ENCODE measurements at regions not wholly inside any gene's neighbourhood (a gene's known extent, or its start where the extent isn't known, plus 50 kb on each side); places are given as distances from the start of the nearest gene placed in this dataset.

GRCh38 chr9:120281665-120282064 is 298.3 kb downstream of the CDK5RAP2 start:
- DNase-seq = no peak
- Mint-ChIP-seq H3K27ac (no peak overlapping the region), H3K36me3 (ENCODE audit: low read depth) (no peaks in the 10 kb centered on the region), H3K9me3 (peaks cover 6% of the 10 kb centered on the region), H3K27me3 (no peaks in the 10 kb centered on the region), H3K4me3 (no peak overlapping the region), H3K4me1 (no peaks in the 10 kb centered on the region)
- intact Hi-C loops (cut with micrococcal nuclease) = no loop called here

- H3K27ac Mint-ChIP-seq = no peak overlapping the region
- H3K9me3 Mint-ChIP-seq = peaks cover under 1% of the 10 kb centered on the region
Observed at GRCh38 chr9:120267929-120268328, 312.0 kb downstream of the CDK5RAP2 start.

GRCh38 chr9:120265791-120266190 is 314.2 kb downstream of the CDK5RAP2 start:
- no peaks in the 10 kb centered on the region for H3K36me3 Mint-ChIP-seq (ENCODE audit: low read depth)
- no peak overlapping the region for H3K27ac Mint-ChIP-seq
- no peaks in the 10 kb centered on the region for H3K4me1 Mint-ChIP-seq
- no peaks in the 10 kb centered on the region for H3K27me3 Mint-ChIP-seq
- DNase-seq = no peak
- no peaks in the 10 kb centered on the region for H3K9me3 Mint-ChIP-seq
- intact Hi-C loops (cut with micrococcal nuclease) = no loop called here
- H3K4me3 Mint-ChIP-seq = no peak overlapping the region

More at GRCh38 chr9:120267929-120268328, 312.0 kb downstream of the CDK5RAP2 start:
- Mint-ChIP-seq H3K36me3 (ENCODE audit: low read depth) (no peaks in the 10 kb centered on the region), H3K27me3 (no peaks in the 10 kb centered on the region), H3K4me1 (no peaks in the 10 kb centered on the region), H3K4me3 (no peak overlapping the region)
- DNase-seq = no peak
- intact Hi-C loops (cut with micrococcal nuclease) = no loop called here

GRCh38 chr9:120264528-120264927 is 315.4 kb downstream of the CDK5RAP2 start:
- no peaks in the 10 kb centered on the region for H3K27me3 Mint-ChIP-seq
- DNase-seq = no peak
- H3K9me3 Mint-ChIP-seq = no peaks in the 10 kb centered on the region
- intact Hi-C loops (cut with micrococcal nuclease) = no loop called here
- H3K36me3 Mint-ChIP-seq (ENCODE audit: low read depth) = no peaks in the 10 kb centered on the region
- H3K4me3 Mint-ChIP-seq = no peak overlapping the region
- H3K27ac Mint-ChIP-seq = no peak overlapping the region
- no peaks in the 10 kb centered on the region for H3K4me1 Mint-ChIP-seq

GRCh38 chr9:120263836-120264235 is 316.1 kb downstream of the CDK5RAP2 start:
- H3K4me1 Mint-ChIP-seq = no peaks in the 10 kb centered on the region

GRCh38 chr9:120261419-120261818 is 318.5 kb downstream of the CDK5RAP2 start:
- no peak overlapping the region for H3K27ac Mint-ChIP-seq

More at GRCh38 chr9:120263836-120264235, 316.1 kb downstream of the CDK5RAP2 start:
- intact Hi-C loops (cut with micrococcal nuclease) = no loop called here
- Mint-ChIP-seq H3K36me3 (ENCODE audit: low read depth) (no peaks in the 10 kb centered on the region), H3K27me3 (no peaks in the 10 kb centered on the region), H3K4me3 (no peak overlapping the region), H3K27ac (no peak overlapping the region), H3K9me3 (no peaks in the 10 kb centered on the region)
- DNase-seq = no peak

GRCh38 chr9:120259100-120259499 is 320.9 kb downstream of the CDK5RAP2 start:
- DNase-seq = no peak
- intact Hi-C loops (cut with micrococcal nuclease) = no loop called here
- Mint-ChIP-seq H3K9me3 (no peaks in the 10 kb centered on the region), H3K27ac (no peak overlapping the region), H3K4me3 (no peak overlapping the region), H3K27me3 (no peaks in the 10 kb centered on the region), H3K4me1 (no peaks in the 10 kb centered on the region), H3K36me3 (ENCODE audit: low read depth) (no peaks in the 10 kb centered on the region)

More at GRCh38 chr9:120261419-120261818, 318.5 kb downstream of the CDK5RAP2 start:
- intact Hi-C loops (cut with micrococcal nuclease) = no loop called here
- no peaks in the 10 kb centered on the region for H3K27me3 Mint-ChIP-seq
- no peaks in the 10 kb centered on the region for H3K36me3 Mint-ChIP-seq (ENCODE audit: low read depth)
- H3K9me3 Mint-ChIP-seq = no peaks in the 10 kb centered on the region
- no peak for DNase-seq
- no peak overlapping the region for H3K4me3 Mint-ChIP-seq
- H3K4me1 Mint-ChIP-seq = no peaks in the 10 kb centered on the region

- no peaks in the 10 kb centered on the region for H3K4me1 Mint-ChIP-seq
- no peaks in the 10 kb centered on the region for H3K27me3 Mint-ChIP-seq
Observed at GRCh38 chr9:120258096-120258495, 321.9 kb downstream of the CDK5RAP2 start.

GRCh38 chr9:120257483-120257882 is 322.5 kb downstream of the CDK5RAP2 start:
- Mint-ChIP-seq H3K4me1 (no peaks in the 10 kb centered on the region), H3K36me3 (ENCODE audit: low read depth) (no peaks in the 10 kb centered on the region), H3K27ac (no peak overlapping the region), H3K9me3 (no peaks in the 10 kb centered on the region), H3K4me3 (no peak overlapping the region), H3K27me3 (no peaks in the 10 kb centered on the region)
- intact Hi-C loops (cut with micrococcal nuclease) = no loop called here
- no peak for DNase-seq

More at GRCh38 chr9:120258096-120258495, 321.9 kb downstream of the CDK5RAP2 start:
- intact Hi-C loops (cut with micrococcal nuclease) = no loop called here
- DNase-seq = no peak
- H3K9me3 Mint-ChIP-seq = no peaks in the 10 kb centered on the region
- H3K4me3 Mint-ChIP-seq = no peak overlapping the region
- H3K36me3 Mint-ChIP-seq (ENCODE audit: low read depth) = no peaks in the 10 kb centered on the region
- no peak overlapping the region for H3K27ac Mint-ChIP-seq

- no peak overlapping the region for H3K4me3 Mint-ChIP-seq
- no peaks in the 10 kb centered on the region for H3K36me3 Mint-ChIP-seq (ENCODE audit: low read depth)
- intact Hi-C loops (cut with micrococcal nuclease) = no loop called here
- no peaks in the 10 kb centered on the region for H3K4me1 Mint-ChIP-seq
- H3K9me3 Mint-ChIP-seq = no peaks in the 10 kb centered on the region
- H3K27ac Mint-ChIP-seq = no peak overlapping the region
- no peaks in the 10 kb centered on the region for H3K27me3 Mint-ChIP-seq
- DNase-seq = no peak
Observed at GRCh38 chr9:120256146-120256545, 323.8 kb downstream of the CDK5RAP2 start.

GRCh38 chr9:120252248-120252647 is 327.7 kb downstream of the CDK5RAP2 start:
- no peaks in the 10 kb centered on the region for H3K4me1 Mint-ChIP-seq
- H3K36me3 Mint-ChIP-seq (ENCODE audit: low read depth) = no peaks in the 10 kb centered on the region
- intact Hi-C loops (cut with micrococcal nuclease) = no loop called here
- no peak overlapping the region for H3K4me3 Mint-ChIP-seq
- H3K27ac Mint-ChIP-seq = no peak overlapping the region
- no peaks in the 10 kb centered on the region for H3K27me3 Mint-ChIP-seq
- no peak for DNase-seq
- H3K9me3 Mint-ChIP-seq = no peaks in the 10 kb centered on the region

- no peak overlapping the region for H3K27ac Mint-ChIP-seq
- no peaks in the 10 kb centered on the region for H3K9me3 Mint-ChIP-seq
- intact Hi-C loops (cut with micrococcal nuclease) = no loop called here
- no peaks in the 10 kb centered on the region for H3K4me1 Mint-ChIP-seq
- DNase-seq = no peak
- H3K4me3 Mint-ChIP-seq = no peak overlapping the region
- no peaks in the 10 kb centered on the region for H3K27me3 Mint-ChIP-seq
- H3K36me3 Mint-ChIP-seq (ENCODE audit: low read depth) = no peaks in the 10 kb centered on the region
Observed at GRCh38 chr9:120242116-120242811, 337.7 kb downstream of the CDK5RAP2 start.

- no peaks in the 10 kb centered on the region for H3K27me3 Mint-ChIP-seq
- no peaks in the 10 kb centered on the region for H3K9me3 Mint-ChIP-seq
- no peaks in the 10 kb centered on the region for H3K36me3 Mint-ChIP-seq (ENCODE audit: low read depth)
- no peak overlapping the region for H3K27ac Mint-ChIP-seq
- no peaks in the 10 kb centered on the region for H3K4me1 Mint-ChIP-seq
- H3K4me3 Mint-ChIP-seq = no peak overlapping the region
- intact Hi-C loops (cut with micrococcal nuclease) = no loop called here
- no peak for DNase-seq
Observed at GRCh38 chr9:120236596-120236995, 343.4 kb downstream of the CDK5RAP2 start.

GRCh38 chr9:120235081-120235480 is 344.9 kb downstream of the CDK5RAP2 start:
- DNase-seq = no peak
- Mint-ChIP-seq H3K9me3 (no peaks in the 10 kb centered on the region), H3K4me1 (no peaks in the 10 kb centered on the region), H3K36me3 (ENCODE audit: low read depth) (no peaks in the 10 kb centered on the region), H3K4me3 (no peak overlapping the region), H3K27me3 (no peaks in the 10 kb centered on the region), H3K27ac (no peak overlapping the region)
- intact Hi-C loops (cut with micrococcal nuclease) = no loop called here

GRCh38 chr9:120230227-120230626 is 349.7 kb downstream of the CDK5RAP2 start:
- Mint-ChIP-seq H3K4me1 (no peaks in the 10 kb centered on the region), H3K27ac (no peak overlapping the region), H3K9me3 (peaks cover 4% of the 10 kb centered on the region), H3K27me3 (peaks cover 5% of the 10 kb centered on the region), H3K36me3 (ENCODE audit: low read depth) (no peaks in the 10 kb centered on the region), H3K4me3 (no peak overlapping the region)
- no peak for DNase-seq
- intact Hi-C loops (cut with micrococcal nuclease) = no loop called here
